Mesendoderm (in vitro differentiated cells): ENCODE measurements at regions not wholly inside any gene's neighbourhood (a gene's known extent, or its start where the extent isn't known, plus 50 kb on each side); places are given as distances from the start of the nearest gene placed in this dataset.
A peak's percentile ranks its signal among the peaks of the same experiment; 100 is the strongest.

Experiments
- DNase-seq: peaks from one replicate; pipeline ENCODE4 v3.0.0; 2013
- H2AK5ac ChIP-seq: 2 replicates; pipeline ENCODE4 v1.6.1; 2013; ENCODE audit warnings: low read length, inconsistent platforms
- H2BK120ac ChIP-seq: 2 replicates; pipeline ENCODE4 v1.6.1; 2013; ENCODE audit warnings: low read depth, mild to moderate bottlenecking, low read length, moderate library complexity, mixed read lengths
- H2BK15ac ChIP-seq: replicated peaks from 2 replicates; pipeline ENCODE4 v1.6.1; 2013; ENCODE audit warnings: low read depth, mild to moderate bottlenecking, moderate library complexity
- H2BK5ac ChIP-seq: 2 replicates; pipeline ENCODE4 v1.6.1; 2013; ENCODE audit warnings: low read length, inconsistent platforms
- H3K18ac ChIP-seq: 2 replicates; pipeline ENCODE4 v1.6.1; 2013; ENCODE audit warnings: mild to moderate bottlenecking, low read length, mixed read lengths
- H3K23ac ChIP-seq: one replicate; pipeline ENCODE4 v1.6.1; 2013; ENCODE audit warnings: low read length
- H3K27ac ChIP-seq: 2 replicates; pipeline ENCODE4 v1.5.1; 2013; ENCODE audit warnings: low read depth, mild to moderate bottlenecking, inconsistent platforms, low read length, moderate library complexity
- H3K27me3 ChIP-seq: 2 replicates; pipeline ENCODE4 v1.6.1; 2013; ENCODE audit warnings: low read length, control low read depth, mild to moderate bottlenecking, inconsistent platforms; ENCODE audit not compliant: insufficient read depth, poor library complexity
- H3K36me3 ChIP-seq: 2 replicates; pipeline ENCODE4 v1.6.1; 2013; ENCODE audit warnings: low read length, inconsistent platforms; ENCODE audit not compliant: control insufficient read depth, insufficient read depth
- H3K4ac ChIP-seq: one replicate; pipeline ENCODE4 v1.6.1; 2013; ENCODE audit warnings: low read depth, mild to moderate bottlenecking, low read length, moderate library complexity
- H3K4me1 ChIP-seq: 2 replicates; pipeline ENCODE4 v1.6.1; 2013; ENCODE audit warnings: low read depth, low read length, inconsistent platforms; ENCODE audit not compliant: control insufficient read depth
- H3K4me2 ChIP-seq: 2 replicates; pipeline ENCODE4 v1.6.1; 2013; ENCODE audit warnings: low read length
- H3K4me3 ChIP-seq: 2 replicates; pipeline ENCODE4 v1.5.1; 2013; ENCODE audit warnings: mild to moderate bottlenecking, low read length
- H3K56ac ChIP-seq: one replicate; pipeline ENCODE4 v1.6.1; 2013; ENCODE audit warnings: low read length
- H3K79me1 ChIP-seq: 2 replicates; pipeline ENCODE4 v1.6.1; 2013; ENCODE audit warnings: low read length, inconsistent platforms
- H3K79me2 ChIP-seq: 2 replicates; pipeline ENCODE4 v1.6.1; 2013; ENCODE audit warnings: mild to moderate bottlenecking, low read length; ENCODE audit not compliant: control insufficient read depth, insufficient read depth
- H3K9ac ChIP-seq: 2 replicates; pipeline ENCODE4 v1.6.1; 2013; ENCODE audit warnings: low read length, inconsistent platforms
- H4K5ac ChIP-seq: one replicate; pipeline ENCODE4 v1.6.1; 2013; ENCODE audit warnings: low read length
- H4K8ac ChIP-seq: one replicate; pipeline ENCODE4 v1.6.1; 2013; ENCODE audit warnings: low read depth, mild to moderate bottlenecking, control low read depth, low read length, moderate library complexity
- WGBS: extraction: QIAGEN DNeasy Blood & Tissue Kit; methylation state at CpG from one replicate; pipeline ENCODE4 v1.1.7; 2013; ENCODE audit warnings: low lambda C conversion rate, missing lambda C conversion rate; ENCODE audit not compliant: insufficient coverage; ENCODE audit errors: extremely low coverage; 5-methylcytosine and 5-hydroxymethylcytosine counted together

- no peak overlapping the region for H3K9ac ChIP-seq
- no peak overlapping the region for H2BK15ac ChIP-seq
- no peak overlapping the region for H4K5ac ChIP-seq
- no peak overlapping the region for H3K4me3 ChIP-seq
- no peak overlapping the region for H2BK120ac ChIP-seq
- H2BK5ac ChIP-seq = no peak overlapping the region
- no peaks in the 10 kb centered on the region for H3K36me3 ChIP-seq
- no peak overlapping the region for H3K4me2 ChIP-seq
- H3K4ac ChIP-seq = no peak overlapping the region
- H3K27me3 ChIP-seq = no peaks in the 10 kb centered on the region
- no peaks in the 10 kb centered on the region for H3K79me1 ChIP-seq
- no peak overlapping the region for H3K56ac ChIP-seq
- no peaks in the 10 kb centered on the region for H3K4me1 ChIP-seq
- H3K23ac ChIP-seq = no peak overlapping the region
- H3K18ac ChIP-seq = no peak overlapping the region
- peak; percentile 77 for DNase-seq
- no peaks in the 10 kb centered on the region for H3K79me2 ChIP-seq
- no peak overlapping the region for H3K27ac ChIP-seq
- no CpG with 5 or more reads among the region's 7 CpGs for WGBS
- no peak overlapping the region for H4K8ac ChIP-seq
- no peak overlapping the region for H2AK5ac ChIP-seq
These were observed 437.0 kb downstream of the SUCLA2 start for GRCh38 chr13:47564041-47564440.

- Histone ChIP-seq H2AK5ac (no peak overlapping the region), H2BK15ac (no peak overlapping the region), H3K79me2 (no peaks in the 10 kb centered on the region), H3K79me1 (no peaks in the 10 kb centered on the region), H3K23ac (no peak overlapping the region), H3K56ac (no peak overlapping the region), H4K8ac (no peak overlapping the region), H3K4me3 (no peak overlapping the region), H3K4me2 (no peak overlapping the region), H2BK120ac (no peak overlapping the region), H3K36me3 (no peaks in the 10 kb centered on the region), H2BK5ac (no peak overlapping the region), H3K27me3 (no peaks in the 10 kb centered on the region), H4K5ac (no peak overlapping the region), H3K4ac (no peak overlapping the region), H3K4me1 (no peaks in the 10 kb centered on the region), H3K9ac (no peak overlapping the region), H3K27ac (no peak overlapping the region), H3K18ac (no peak overlapping the region)
- DNase-seq = no peak
- WGBS = no CpG with 5 or more reads among the region's 3 CpGs
These were observed 444.4 kb downstream of the SUCLA2 start for GRCh38 chr13:47556703-47557102.

DNA sequence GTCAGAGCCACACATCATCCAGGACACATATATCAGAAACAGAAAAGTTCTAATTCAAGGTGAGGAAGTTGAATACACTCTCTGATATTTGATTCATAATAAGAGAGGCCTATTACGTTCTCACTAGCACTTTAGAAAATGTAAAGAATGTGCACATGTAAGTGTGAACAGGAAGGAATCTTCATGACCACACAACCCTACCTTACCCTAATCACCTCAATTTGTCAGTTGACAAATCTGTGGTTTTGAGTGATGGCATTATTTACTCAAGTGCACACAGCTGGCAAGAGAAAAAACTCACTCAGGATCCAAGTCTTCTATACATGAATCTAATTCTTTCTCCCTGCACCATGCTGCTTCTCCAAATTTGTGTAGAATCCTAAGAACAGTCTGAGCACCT, 445.8 kb downstream of the SUCLA2 start:
- no peak overlapping the region for H2BK120ac ChIP-seq
- no peaks in the 10 kb centered on the region for H3K36me3 ChIP-seq
- no peak overlapping the region for H3K18ac ChIP-seq
- no peak overlapping the region for H2BK15ac ChIP-seq
- H3K27ac ChIP-seq = no peak overlapping the region
- no peak overlapping the region for H2AK5ac ChIP-seq
- no peak overlapping the region for H3K9ac ChIP-seq
- no peaks in the 10 kb centered on the region for H3K27me3 ChIP-seq
- H3K56ac ChIP-seq = no peak overlapping the region
- H3K4me2 ChIP-seq = no peak overlapping the region
- no peak overlapping the region for H3K4ac ChIP-seq
- H3K23ac ChIP-seq = no peak overlapping the region
- H2BK5ac ChIP-seq = no peak overlapping the region
- H3K4me1 ChIP-seq = no peaks in the 10 kb centered on the region
- no peak for DNase-seq
- no peak overlapping the region for H3K4me3 ChIP-seq
- H4K8ac ChIP-seq = no peak overlapping the region
- no CpG with 5 or more reads among the region's 1 CpG for WGBS
- H3K79me2 ChIP-seq = no peaks in the 10 kb centered on the region
- H4K5ac ChIP-seq = no peak overlapping the region
- H3K79me1 ChIP-seq = no peaks in the 10 kb centered on the region

DNA sequence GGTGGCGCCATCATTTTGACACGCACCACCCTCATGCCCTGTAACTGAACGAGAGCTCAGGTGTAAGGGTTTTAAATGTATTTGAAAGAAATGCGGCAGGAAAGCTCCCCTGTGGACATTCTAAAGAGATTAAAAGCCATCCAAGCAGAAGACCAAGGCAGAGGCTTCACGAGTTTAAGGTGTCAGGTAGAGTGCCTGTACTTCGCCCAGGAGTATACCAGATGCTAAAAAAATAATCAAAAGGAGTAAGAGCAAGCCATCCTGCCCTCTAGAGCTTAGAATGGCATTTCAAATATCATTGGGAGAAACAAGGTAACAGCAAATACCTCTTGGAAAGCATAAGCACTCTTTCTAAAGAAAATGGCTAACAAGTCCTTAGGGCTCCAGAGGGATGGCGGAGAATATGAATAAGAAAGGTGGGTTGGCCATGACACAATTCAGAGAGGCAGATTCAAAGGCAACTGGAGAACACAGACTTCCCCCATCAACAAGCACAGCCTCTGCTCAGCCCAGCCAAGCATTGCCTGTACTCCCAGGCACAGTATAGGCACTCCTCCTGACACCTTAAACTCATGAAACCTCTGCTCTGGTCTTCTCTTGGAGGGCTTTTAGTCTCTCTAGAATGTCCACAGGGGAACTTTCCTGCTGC, 447.6 kb downstream of the SUCLA2 start:
- Histone ChIP-seq H3K27ac (no peak overlapping the region), H3K36me3 (no peaks in the 10 kb centered on the region), H3K4me3 (no peak overlapping the region), H4K8ac (no peak overlapping the region), H3K4me1 (no peaks in the 10 kb centered on the region), H3K23ac (no peak overlapping the region), H4K5ac (no peak overlapping the region), H2BK15ac (no peak overlapping the region), H3K79me1 (no peaks in the 10 kb centered on the region), H2AK5ac (no peak overlapping the region), H2BK5ac (no peak overlapping the region), H3K27me3 (no peaks in the 10 kb centered on the region), H2BK120ac (no peak overlapping the region), H3K4ac (no peak overlapping the region), H3K18ac (no peak overlapping the region), H3K79me2 (no peaks in the 10 kb centered on the region), H3K56ac (no peak overlapping the region), H3K9ac (no peak overlapping the region), H3K4me2 (no peak overlapping the region)
- DNase-seq = peak; percentile 21
- WGBS = no CpG with 5 or more reads among the region's 7 CpGs

GRCh38 chr13:47549219-47549752, 451.8 kb downstream of the SUCLA2 start:
- Histone ChIP-seq H3K18ac (no peak overlapping the region), H3K79me1 (no peaks in the 10 kb centered on the region), H2BK120ac (no peak overlapping the region), H3K27ac (no peak overlapping the region), H3K4ac (no peak overlapping the region), H3K4me3 (no peak overlapping the region), H3K79me2 (no peaks in the 10 kb centered on the region), H2BK5ac (no peak overlapping the region), H2AK5ac (no peak overlapping the region), H4K5ac (no peak overlapping the region), H3K4me1 (no peaks in the 10 kb centered on the region), H3K56ac (no peak overlapping the region), H3K4me2 (no peak overlapping the region), H3K23ac (no peak overlapping the region), H3K9ac (no peak overlapping the region), H3K36me3 (no peaks in the 10 kb centered on the region), H3K27me3 (no peaks in the 10 kb centered on the region), H4K8ac (no peak overlapping the region), H2BK15ac (no peak overlapping the region)
- no CpG with 5 or more reads among the region's 3 CpGs for WGBS
- peak; percentile 37 for DNase-seq

DNA sequence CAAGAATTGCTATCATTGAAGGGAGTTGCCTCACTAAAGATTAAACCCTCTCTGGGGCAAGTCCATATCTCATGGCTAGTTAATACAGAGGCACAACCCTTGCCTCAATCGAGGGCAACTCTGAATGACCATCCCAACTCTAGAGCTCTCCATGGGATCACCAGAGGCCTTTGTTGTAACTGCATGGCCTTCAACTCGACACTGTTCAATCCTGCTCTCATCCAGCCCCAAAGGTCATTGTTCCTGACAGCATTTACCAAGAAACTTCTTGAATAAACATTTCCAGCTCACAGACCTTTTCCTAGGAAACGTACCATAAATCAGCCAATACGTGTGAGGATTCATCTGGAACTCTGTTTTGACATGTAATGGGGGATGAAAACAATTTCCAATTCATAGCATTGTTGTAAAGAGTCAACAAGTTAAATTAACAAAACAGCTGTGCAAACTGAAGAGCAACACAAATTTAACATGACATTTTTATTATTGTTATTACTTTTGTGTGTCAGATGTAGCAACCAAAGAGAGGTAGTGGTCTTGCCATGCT, 452.7 kb downstream of the SUCLA2 start:
- Histone ChIP-seq H3K79me2 (no peaks in the 10 kb centered on the region), H2BK15ac (no peak overlapping the region), H3K36me3 (no peaks in the 10 kb centered on the region), H2AK5ac (no peak overlapping the region), H2BK120ac (no peak overlapping the region), H4K5ac (no peak overlapping the region), H3K9ac (no peak overlapping the region), H3K18ac (no peak overlapping the region), H3K27me3 (no peaks in the 10 kb centered on the region), H3K4me1 (no peaks in the 10 kb centered on the region), H3K27ac (no peak overlapping the region), H3K4me2 (no peak overlapping the region), H4K8ac (no peak overlapping the region), H3K23ac (no peak overlapping the region), H3K79me1 (no peaks in the 10 kb centered on the region), H3K4me3 (no peak overlapping the region), H2BK5ac (no peak overlapping the region), H3K56ac (no peak overlapping the region), H3K4ac (no peak overlapping the region)
- WGBS = no CpG with 5 or more reads among the region's 4 CpGs
- DNase-seq = no peak
